DOHH2 (cell line): ENCODE measurements at regions not wholly inside any gene's neighbourhood (a gene's known extent, or its start where the extent isn't known, plus 50 kb on each side); places are given as distances from the start of the nearest gene placed in this dataset.

Experiments
- H3F3A ChIP-seq: fragments of 200-600 bp; sonication (generic), shearing (Covaris generic); 2 replicates; pipeline ENCODE4 v1.6.0; 2016; ENCODE audit warnings: antibody characterized with exemption, mild to moderate bottlenecking; ENCODE audit not compliant: control insufficient read depth, insufficient read depth
- H3K27ac ChIP-seq: fragments of 200-600 bp; sonication (generic); 2 replicates; pipeline ENCODE4 v1.5.1; 2014; ENCODE audit warnings: low read depth, mild to moderate bottlenecking, low read length, moderate library complexity
- H3K27me3 ChIP-seq: fragments of 200-600 bp; sonication (generic); 2 replicates; pipeline ENCODE4 v1.6.1; 2014; ENCODE audit warnings: mild to moderate bottlenecking, low read length, mixed read lengths; ENCODE audit not compliant: control insufficient read depth
- H3K36me3 ChIP-seq: fragments of 200-600 bp; sonication (generic); 2 replicates; pipeline ENCODE4 v1.6.1; 2014; ENCODE audit warnings: mild to moderate bottlenecking, low read length, moderate library complexity, mixed read lengths; ENCODE audit not compliant: control insufficient read depth
- H3K4me1 ChIP-seq: fragments of 200-600 bp; sonication (generic); 2 replicates; pipeline ENCODE4 v1.6.1; 2014; ENCODE audit warnings: mild to moderate bottlenecking, low read length, mixed read lengths; ENCODE audit not compliant: control insufficient read depth
- H3K4me2 ChIP-seq: fragments of 200-600 bp; sonication (generic); 2 replicates; pipeline ENCODE4 v1.6.0; 2014; ENCODE audit warnings: mild to moderate bottlenecking, low read length, moderate library complexity
- H3K4me3 ChIP-seq: fragments of 200-600 bp; sonication (generic); 2 replicates; pipeline ENCODE4 v1.5.1; 2014; ENCODE audit warnings: mild to moderate bottlenecking, low read length, mixed read lengths
- H3K79me2 ChIP-seq: fragments of 200-600 bp; sonication (generic); 2 replicates; pipeline ENCODE4 v1.6.1; 2014; ENCODE audit warnings: mild to moderate bottlenecking, low read length, mixed read lengths; ENCODE audit not compliant: control insufficient read depth
- H3K9me2 ChIP-seq: fragments of 200-600 bp; sonication (generic); replicated peaks from 2 replicates; pipeline ENCODE4 v1.6.1; 2014; ENCODE audit warnings: mild to moderate bottlenecking, low read length, mixed read lengths; ENCODE audit not compliant: control insufficient read depth
- H3K9me3 ChIP-seq: fragments of 200-600 bp; sonication (generic); 2 replicates; pipeline ENCODE4 v1.6.1; 2014; ENCODE audit warnings: antibody characterized with exemption, low read length, mixed read lengths; ENCODE audit not compliant: control insufficient read depth, insufficient read depth
- H4K20me1 ChIP-seq: fragments of 200-600 bp; sonication (generic); 2 replicates; pipeline ENCODE4 v1.6.0; 2014; ENCODE audit warnings: low read depth, mild to moderate bottlenecking, antibody characterized with exemption, low read length, moderate library complexity; ENCODE audit not compliant: control insufficient read depth, insufficient read depth
- EZH2phosphoT487 ChIP-seq: fragments of 200-600 bp; sonication (generic); IDR thresholded peaks from 2 replicates; pipeline ENCODE4 v1.6.1; 2017; ENCODE audit warnings: borderline replicate concordance, mild to moderate bottlenecking, antibody characterized with exemption, low read length, moderate library complexity, mixed read lengths
- TF ChIP-seq, protein P1 (sequence below): fragments of 200-600 bp; sonication (generic); IDR thresholded peaks from one replicate; pipeline ENCODE4 v1.5.1; 2014; ENCODE audit warnings: antibody characterized with exemption, mild to moderate bottlenecking, low read depth, low read length; ENCODE audit not compliant: poor library complexity, severe bottlenecking

DNA sequence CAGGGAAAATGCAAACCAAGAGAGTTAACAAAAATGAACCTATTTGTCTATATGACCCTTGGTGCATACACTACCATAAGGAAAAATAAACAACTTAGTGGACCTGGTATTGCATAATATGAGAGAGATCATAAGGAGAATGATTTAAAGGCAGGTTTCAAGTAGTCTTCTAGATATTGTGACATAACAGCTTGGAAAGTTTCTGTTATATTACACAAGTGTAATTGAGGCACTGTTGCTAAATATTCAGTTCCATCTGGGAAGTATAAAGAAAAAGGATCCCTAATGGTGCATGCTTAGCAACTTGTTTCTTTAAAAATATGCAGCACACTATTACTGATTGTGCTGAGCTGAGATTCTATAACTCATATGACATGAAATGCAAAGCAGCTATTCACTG lies 252.2 kb upstream of the SPHKAP start:
- Histone ChIP-seq H3F3A (no peaks in the 10 kb centered on the region), H3K4me3 (no peak overlapping the region), H3K79me2 (no peaks in the 10 kb centered on the region), H3K4me1 (no peaks in the 10 kb centered on the region), H3K9me3 (no peaks in the 10 kb centered on the region), H4K20me1 (no peaks in the 10 kb centered on the region), H3K36me3 (no peaks in the 10 kb centered on the region), H3K4me2 (no peak overlapping the region), H3K9me2 (no peaks in the 10 kb centered on the region), H3K27ac (no peak overlapping the region), H3K27me3 (no peaks in the 10 kb centered on the region)
- TF ChIP-seq, protein P1, sequence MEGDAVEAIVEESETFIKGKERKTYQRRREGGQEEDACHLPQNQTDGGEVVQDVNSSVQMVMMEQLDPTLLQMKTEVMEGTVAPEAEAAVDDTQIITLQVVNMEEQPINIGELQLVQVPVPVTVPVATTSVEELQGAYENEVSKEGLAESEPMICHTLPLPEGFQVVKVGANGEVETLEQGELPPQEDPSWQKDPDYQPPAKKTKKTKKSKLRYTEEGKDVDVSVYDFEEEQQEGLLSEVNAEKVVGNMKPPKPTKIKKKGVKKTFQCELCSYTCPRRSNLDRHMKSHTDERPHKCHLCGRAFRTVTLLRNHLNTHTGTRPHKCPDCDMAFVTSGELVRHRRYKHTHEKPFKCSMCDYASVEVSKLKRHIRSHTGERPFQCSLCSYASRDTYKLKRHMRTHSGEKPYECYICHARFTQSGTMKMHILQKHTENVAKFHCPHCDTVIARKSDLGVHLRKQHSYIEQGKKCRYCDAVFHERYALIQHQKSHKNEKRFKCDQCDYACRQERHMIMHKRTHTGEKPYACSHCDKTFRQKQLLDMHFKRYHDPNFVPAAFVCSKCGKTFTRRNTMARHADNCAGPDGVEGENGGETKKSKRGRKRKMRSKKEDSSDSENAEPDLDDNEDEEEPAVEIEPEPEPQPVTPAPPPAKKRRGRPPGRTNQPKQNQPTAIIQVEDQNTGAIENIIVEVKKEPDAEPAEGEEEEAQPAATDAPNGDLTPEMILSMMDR: no peak
- no peak for TF ChIP-seq EZH2phosphoT487

DNA sequence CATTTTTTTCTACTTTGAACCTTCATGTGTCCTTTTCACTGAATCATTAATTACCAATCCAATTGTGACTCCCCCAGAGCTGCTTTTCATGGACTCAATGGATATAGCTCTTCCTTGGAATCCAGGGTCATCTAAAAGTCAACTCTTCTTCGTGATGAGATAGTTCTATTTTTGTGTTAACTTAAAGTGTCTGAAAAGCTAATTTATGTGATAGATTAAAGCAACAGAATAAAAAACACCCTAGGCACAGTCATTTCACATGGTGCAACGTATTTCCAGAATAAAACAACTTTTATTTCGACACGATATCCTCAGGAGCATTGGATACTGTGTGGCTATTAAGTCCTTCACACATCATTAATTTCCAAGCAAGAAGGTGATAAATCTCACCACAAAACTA lies 250.6 kb upstream of the SPHKAP start:
- no peaks in the 10 kb centered on the region for H4K20me1 ChIP-seq
- H3K4me3 ChIP-seq: no peak overlapping the region
- H3K4me1 ChIP-seq: no peaks in the 10 kb centered on the region
- H3K9me2 ChIP-seq: no peaks in the 10 kb centered on the region
- H3K27me3 ChIP-seq: no peaks in the 10 kb centered on the region
- no peak overlapping the region for H3K4me2 ChIP-seq
- no peak for TF ChIP-seq EZH2phosphoT487
- TF ChIP-seq, protein P1: no peak
- no peaks in the 10 kb centered on the region for H3K79me2 ChIP-seq
- no peak overlapping the region for H3K27ac ChIP-seq
- H3K36me3 ChIP-seq: no peaks in the 10 kb centered on the region
- H3K9me3 ChIP-seq: no peaks in the 10 kb centered on the region
- H3F3A ChIP-seq: no peaks in the 10 kb centered on the region

DNA sequence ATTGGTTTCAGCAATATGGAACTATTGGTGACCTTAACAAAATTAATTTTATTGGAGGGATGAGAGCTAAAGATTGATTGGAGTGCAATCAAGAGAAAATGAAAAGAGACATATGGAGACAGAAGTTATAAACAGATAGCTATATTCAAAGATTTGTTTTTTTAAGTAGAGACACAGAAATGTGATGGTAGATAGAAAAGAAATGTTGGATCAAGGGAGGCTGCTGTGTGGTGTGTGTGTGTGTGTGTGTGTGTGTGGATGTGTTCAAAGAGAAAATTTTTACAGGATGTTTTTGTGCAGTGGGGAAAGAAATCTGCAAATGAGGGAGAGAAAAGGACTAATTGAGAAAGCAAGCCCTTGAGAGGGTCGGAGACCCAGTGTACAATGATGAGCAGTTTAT lies 249.5 kb upstream of the SPHKAP start:
- no peak overlapping the region for H3K27ac ChIP-seq
- TF ChIP-seq, protein P1: no peak
- TF ChIP-seq EZH2phosphoT487: no peak
- H3K4me1 ChIP-seq: no peaks in the 10 kb centered on the region

More for the DNA sequence above, 249.5 kb upstream of the SPHKAP start:
- H3K4me3 ChIP-seq: no peak overlapping the region
- H3K36me3 ChIP-seq: no peaks in the 10 kb centered on the region
- no peak overlapping the region for H3K4me2 ChIP-seq
- no peaks in the 10 kb centered on the region for H4K20me1 ChIP-seq
- H3K9me3 ChIP-seq: no peaks in the 10 kb centered on the region
- H3F3A ChIP-seq: no peaks in the 10 kb centered on the region
- no peaks in the 10 kb centered on the region for H3K9me2 ChIP-seq
- no peaks in the 10 kb centered on the region for H3K27me3 ChIP-seq
- no peaks in the 10 kb centered on the region for H3K79me2 ChIP-seq
